HepG2 (cell line): ENCODE measurements at regions not wholly inside any gene's neighbourhood (a gene's known extent, or its start where the extent isn't known, plus 50 kb on each side); places are given as distances from the start of the nearest gene placed in this dataset.

Source experiments
- CC2D1A ChIP-seq: sonication (generic); formaldehyde crosslinking; IDR thresholded peaks from 2 replicates; pipeline ENCODE4 v1.8.1; 2023; ENCODE audit warnings: mild to moderate bottlenecking, missing genetic modification reagents
- CTCF ChIP-seq: sonication (generic); formaldehyde crosslinking; IDR thresholded peaks from 2 replicates; pipeline ENCODE4 v1.5.0; 2020; ENCODE audit warnings: mild to moderate bottlenecking, missing genetic modification reagents, moderate library complexity
- MEF2D ChIP-seq: sonication (generic); formaldehyde crosslinking; IDR thresholded peaks from 2 replicates; pipeline ENCODE4 v1.5.1; 2020; ENCODE audit warnings: mild to moderate bottlenecking, missing genetic modification reagents
- PRDM15 ChIP-seq: sonication (generic); formaldehyde crosslinking; IDR thresholded peaks from 2 replicates; pipeline ENCODE4 v1.4.0; 2020; ENCODE audit warnings: missing genetic modification reagents
- SRF ChIP-seq: IDR thresholded peaks from 2 replicates; pipeline ENCODE4 v1.6.1; 2011; ENCODE audit warnings: mild to moderate bottlenecking, low read depth, low read length, moderate library complexity
- ZNF670 ChIP-seq: sonication (generic); formaldehyde crosslinking; IDR thresholded peaks from 2 replicates; pipeline ENCODE4 v1.8.0; 2022; ENCODE audit warnings: mild to moderate bottlenecking, missing genetic modification reagents, borderline replicate concordance

GRCh38 chr3:40995271-40995670, 204.0 kb upstream of the CTNNB1 start:
- TF ChIP-seq PRDM15 (no peak), ZNF670 (CRISPR knock-in tag) (no peak), CC2D1A (CRISPR knock-in tag) (no peak), CTCF (CRISPR knock-in tag) (no peak), SRF (no peak), MEF2D (CRISPR knock-in tag) (no peak)
